SU-DHL-6 (cell line): ENCODE measurements at regions not wholly inside any gene's neighbourhood (a gene's known extent, or its start where the extent isn't known, plus 50 kb on each side); places are given as distances from the start of the nearest gene placed in this dataset.

Source experiments
- EZH2phosphoT487 ChIP-seq: fragments of 200-600 bp; sonication (generic), shearing (Covaris generic); conservative IDR thresholded peaks from 2 replicates; pipeline ENCODE4 v1.6.1; 2018; ENCODE audit warnings: mild to moderate bottlenecking, antibody characterized with exemption, low read length, moderate library complexity, mixed read lengths
- TF ChIP-seq, protein P1 (sequence below): fragments of 200-600 bp; sonication (generic); IDR thresholded peaks from one replicate; pipeline ENCODE4 v1.5.1; 2017; ENCODE audit warnings: antibody characterized with exemption, mild to moderate bottlenecking, low read length, moderate library complexity; ENCODE audit not compliant: insufficient read depth, poor library complexity, severe bottlenecking

DNA sequence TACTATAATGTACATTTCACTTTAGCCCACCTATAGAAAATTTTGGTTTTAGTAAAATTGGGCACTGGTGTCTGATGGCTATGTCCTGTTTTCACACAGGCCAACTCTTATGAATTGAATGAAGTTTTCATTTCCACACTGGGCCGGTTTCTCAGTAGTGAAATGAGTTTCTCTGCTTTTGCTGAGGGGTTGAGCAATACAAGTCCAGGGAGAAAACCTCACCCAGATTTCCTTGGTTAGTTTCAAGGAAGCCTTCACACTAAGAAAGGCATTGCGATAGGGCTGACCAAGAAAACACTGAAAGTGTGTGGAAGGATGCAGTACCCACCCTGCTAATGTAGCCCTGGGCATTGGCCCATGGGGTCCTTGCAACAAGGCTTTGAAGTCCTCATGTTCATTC, 331.5 kb upstream of the CFAP20DC start:
- TF ChIP-seq, protein P1, sequence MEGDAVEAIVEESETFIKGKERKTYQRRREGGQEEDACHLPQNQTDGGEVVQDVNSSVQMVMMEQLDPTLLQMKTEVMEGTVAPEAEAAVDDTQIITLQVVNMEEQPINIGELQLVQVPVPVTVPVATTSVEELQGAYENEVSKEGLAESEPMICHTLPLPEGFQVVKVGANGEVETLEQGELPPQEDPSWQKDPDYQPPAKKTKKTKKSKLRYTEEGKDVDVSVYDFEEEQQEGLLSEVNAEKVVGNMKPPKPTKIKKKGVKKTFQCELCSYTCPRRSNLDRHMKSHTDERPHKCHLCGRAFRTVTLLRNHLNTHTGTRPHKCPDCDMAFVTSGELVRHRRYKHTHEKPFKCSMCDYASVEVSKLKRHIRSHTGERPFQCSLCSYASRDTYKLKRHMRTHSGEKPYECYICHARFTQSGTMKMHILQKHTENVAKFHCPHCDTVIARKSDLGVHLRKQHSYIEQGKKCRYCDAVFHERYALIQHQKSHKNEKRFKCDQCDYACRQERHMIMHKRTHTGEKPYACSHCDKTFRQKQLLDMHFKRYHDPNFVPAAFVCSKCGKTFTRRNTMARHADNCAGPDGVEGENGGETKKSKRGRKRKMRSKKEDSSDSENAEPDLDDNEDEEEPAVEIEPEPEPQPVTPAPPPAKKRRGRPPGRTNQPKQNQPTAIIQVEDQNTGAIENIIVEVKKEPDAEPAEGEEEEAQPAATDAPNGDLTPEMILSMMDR, result no peak
- TF ChIP-seq EZH2phosphoT487, result no peak
